CD4-positive, alpha-beta T cell treated with Interleukin-6 at 100 ng/mL for 8 hours (primary cell): ENCODE measurements at regions not wholly inside any gene's neighbourhood (a gene's known extent, or its start where the extent isn't known, plus 50 kb on each side); places are given as distances from the start of the nearest gene placed in this dataset.

ENCODE experiments used
- DNase-seq: peaks from one replicate; pipeline ENCODE4 v3.0.0-alpha.2; 2020; ENCODE audit warnings: mixed read lengths, low spot score

- no peak for DNase-seq
Observed at GRCh38 chr4:138021139-138021830, 220.9 kb downstream of the SLC7A11 start.

DNA sequence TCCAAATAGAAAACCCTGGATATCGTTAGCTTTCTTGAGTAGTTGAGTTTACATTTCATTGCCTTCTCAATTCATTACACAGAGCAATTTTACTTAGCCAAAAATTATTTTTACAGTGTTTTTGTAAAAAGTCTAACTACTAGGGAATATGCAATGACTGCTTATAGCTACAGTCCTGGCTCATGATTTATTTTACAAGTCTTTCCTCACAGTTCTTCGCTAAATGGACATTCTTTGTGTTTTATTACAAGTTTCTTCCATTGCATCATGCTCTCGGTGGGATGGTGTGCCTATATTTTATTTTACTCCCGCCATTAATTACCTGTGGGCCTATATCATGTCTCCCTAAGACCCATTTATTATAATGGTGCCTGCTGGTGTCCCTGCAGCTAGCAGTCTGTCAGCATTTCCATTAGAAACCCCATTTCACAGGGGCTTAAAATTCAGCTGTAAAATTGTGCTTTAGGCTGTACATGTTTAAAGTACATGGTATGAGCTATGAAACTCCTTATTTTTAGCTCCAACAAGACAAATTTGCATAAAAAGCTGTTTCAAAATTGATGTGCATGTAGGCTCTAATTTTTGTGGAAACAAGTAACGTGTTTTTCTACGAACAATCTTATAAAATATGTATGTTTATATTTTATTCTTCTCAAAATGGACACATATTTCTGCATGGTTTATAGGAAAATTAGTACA is 227.4 kb downstream of the SLC7A11 start:
- DNase-seq, result no peak

GRCh38 chr4:138013625-138014024 is 228.5 kb downstream of the SLC7A11 start:
- no peak for DNase-seq

GRCh38 chr4:138010639-138011038 is 231.5 kb downstream of the SLC7A11 start:
- no peak for DNase-seq

DNA sequence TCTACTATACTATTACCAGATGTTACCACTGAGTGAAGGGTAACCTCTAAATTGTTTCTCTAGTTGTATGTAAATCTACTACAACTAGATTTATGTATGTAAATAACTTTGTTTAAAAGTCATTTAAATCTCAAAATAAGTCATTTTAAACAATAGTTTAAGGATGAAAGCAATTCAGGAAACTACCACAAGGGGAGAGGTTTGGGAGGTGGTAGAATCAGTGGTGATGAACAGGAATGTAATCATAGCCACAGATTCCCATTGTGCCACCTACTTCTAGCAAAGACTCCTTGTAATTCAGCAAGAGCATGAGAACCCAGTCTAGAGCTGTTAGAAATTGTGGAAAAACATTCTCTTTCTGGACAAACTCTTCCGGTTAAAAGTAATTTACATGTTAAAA is 234.6 kb downstream of the SLC7A11 start:
- no peak for DNase-seq

GRCh38 chr4:138005486-138005885 is 236.7 kb downstream of the SLC7A11 start:
- no peak for DNase-seq

GRCh38 chr4:138003248-138003647 is 238.9 kb downstream of the SLC7A11 start:
- DNase-seq, result no peak

DNA sequence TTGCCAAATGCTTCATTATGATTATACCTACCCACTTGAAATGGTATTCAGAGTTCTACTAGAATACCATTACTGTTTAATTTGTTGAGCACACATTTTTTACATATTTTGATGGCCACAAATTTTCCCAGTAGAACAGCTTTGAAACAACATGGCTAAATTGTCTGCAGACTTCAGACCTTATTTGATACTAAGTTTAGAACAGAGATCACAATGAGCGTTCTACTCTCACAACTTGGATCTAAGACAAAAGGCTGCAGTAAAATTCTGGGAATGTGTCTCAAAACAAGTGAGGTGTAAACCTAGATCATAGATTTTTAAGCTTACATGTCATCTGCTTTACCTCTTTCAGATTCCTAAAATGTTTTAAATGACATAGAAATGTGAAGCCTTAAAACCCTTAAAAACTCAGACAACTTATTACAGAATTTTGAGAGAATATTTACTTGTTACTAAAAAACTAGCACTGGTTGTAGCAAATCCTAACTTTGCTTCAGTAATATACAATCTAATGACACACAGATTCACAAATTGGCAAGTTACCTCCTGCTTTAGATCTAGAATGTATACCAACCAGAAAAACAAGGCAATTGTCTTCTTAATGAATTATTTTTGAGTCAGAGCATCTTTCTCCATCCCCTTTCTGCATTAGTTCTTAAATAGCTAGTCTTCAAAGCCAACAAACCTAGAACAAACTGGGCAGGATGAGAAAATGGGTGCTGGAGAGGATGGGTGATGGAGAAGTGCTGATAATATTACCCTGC is 243.3 kb downstream of the SLC7A11 start:
- DNase-seq, result no peak

DNA sequence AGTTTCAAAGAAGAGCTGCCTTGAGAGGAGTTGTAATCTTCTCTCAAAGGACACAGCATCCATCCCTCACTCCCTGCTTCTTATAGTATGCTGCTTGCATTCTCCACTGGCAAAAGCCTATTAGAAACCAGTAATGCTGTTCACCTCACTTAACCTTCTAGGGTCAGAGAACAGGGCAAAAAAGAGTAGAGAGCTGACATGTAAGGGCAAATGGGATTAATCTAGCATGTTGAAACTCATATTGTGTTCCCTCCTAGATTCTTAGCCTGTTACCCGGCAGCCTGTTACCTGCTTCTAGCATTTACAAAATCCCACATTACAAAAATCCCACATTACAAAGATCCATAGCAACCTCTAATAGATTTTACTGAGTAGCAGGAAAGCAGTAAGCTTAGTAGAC is 244.7 kb downstream of the SLC7A11 start:
- DNase-seq, result no peak

GRCh38 chr4:137994853-137995252 is 247.3 kb downstream of the SLC7A11 start:
- no peak for DNase-seq

- no peak for DNase-seq
Observed at GRCh38 chr4:137993232-137993631, 248.9 kb downstream of the SLC7A11 start.

DNA sequence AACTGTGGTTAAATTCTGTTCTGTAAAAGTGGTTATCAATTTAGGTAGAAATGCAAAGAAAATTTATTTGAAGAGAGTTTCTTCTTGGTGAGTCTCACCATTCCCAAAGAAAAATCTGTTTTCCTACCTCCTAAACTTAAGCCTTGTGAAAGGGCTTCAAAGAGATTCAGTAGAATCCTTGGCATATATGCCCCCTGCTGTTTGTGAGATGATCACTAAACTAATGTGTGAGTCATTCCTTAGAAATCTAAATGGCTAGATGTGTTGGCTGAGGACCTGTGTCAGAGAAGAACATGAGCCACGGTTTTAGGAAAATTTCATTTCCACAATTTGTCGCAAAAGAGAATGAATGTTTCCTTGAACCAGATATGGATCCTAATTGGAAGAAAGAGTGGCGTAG is 260.9 kb downstream of the SLC7A11 start:
- DNase-seq, result no peak

GRCh38 chr4:137980641-137981040 is 261.5 kb downstream of the SLC7A11 start:
- no peak for DNase-seq

- no peak for DNase-seq
Observed at GRCh38 chr4:137979938-137980337, 262.2 kb downstream of the SLC7A11 start.

DNA sequence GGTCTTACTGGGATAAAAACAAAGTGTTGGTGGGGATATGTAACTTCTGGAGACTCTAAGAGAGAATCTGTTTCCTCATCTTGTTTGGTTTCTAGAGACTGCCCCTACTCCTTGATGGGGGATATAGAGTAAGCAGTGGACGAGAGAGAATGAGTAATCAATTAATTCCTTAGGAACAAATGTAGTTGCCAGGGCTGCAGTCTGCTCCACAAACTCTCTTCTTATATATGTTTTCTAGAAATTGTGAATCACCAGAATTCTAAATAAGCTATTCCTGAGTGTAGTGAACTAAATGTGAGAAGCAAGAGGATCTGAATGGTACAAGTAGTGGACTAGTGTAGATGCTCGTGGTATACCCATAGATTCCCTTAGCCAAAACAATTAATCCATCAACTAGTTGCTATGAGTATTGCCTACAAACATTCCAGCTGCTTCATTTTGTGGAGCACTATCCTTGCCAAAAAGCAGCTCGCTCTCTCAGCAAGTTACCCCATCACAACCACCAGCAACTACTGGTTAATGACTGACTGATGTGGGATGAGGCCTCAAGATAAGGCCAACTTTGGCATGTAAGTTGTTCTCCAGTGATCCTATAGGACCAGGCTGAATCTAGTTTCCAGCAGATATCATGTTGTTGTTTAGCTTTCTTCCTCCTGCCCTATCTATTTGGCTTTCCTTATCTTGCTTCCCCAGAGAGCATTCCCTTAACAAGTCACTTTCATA is 273.0 kb downstream of the SLC7A11 start:
- DNase-seq, result no peak

- no peak for DNase-seq
Observed at GRCh38 chr4:137967480-137968190, 274.5 kb downstream of the SLC7A11 start.

GRCh38 chr4:137966504-137966903 is 275.6 kb downstream of the SLC7A11 start:
- DNase-seq, result no peak

- no peak for DNase-seq
Observed at GRCh38 chr4:137961051-137961438, 281.1 kb downstream of the SLC7A11 start.

GRCh38 chr4:137960371-137961050 is 281.6 kb downstream of the SLC7A11 start:
- no peak for DNase-seq

DNA sequence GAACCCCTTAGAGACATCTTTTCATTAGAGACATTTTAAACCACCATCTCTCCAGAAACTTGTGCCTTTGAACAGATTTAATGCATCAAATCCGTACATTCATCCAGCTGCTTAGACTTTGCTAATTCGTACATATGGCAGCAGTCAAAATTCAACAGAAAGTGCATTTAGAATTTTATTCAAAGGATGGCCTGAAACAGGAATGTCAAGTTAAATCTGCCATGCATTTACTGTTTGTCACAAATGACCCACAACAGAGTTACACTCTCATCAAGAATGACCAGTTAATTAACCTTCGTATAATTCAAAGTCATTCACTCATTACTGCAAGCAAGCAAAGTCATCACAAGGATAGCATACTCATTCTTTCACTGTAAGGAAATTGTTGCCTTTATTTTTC is 284.3 kb downstream of the SLC7A11 start:
- DNase-seq, result no peak

DNA sequence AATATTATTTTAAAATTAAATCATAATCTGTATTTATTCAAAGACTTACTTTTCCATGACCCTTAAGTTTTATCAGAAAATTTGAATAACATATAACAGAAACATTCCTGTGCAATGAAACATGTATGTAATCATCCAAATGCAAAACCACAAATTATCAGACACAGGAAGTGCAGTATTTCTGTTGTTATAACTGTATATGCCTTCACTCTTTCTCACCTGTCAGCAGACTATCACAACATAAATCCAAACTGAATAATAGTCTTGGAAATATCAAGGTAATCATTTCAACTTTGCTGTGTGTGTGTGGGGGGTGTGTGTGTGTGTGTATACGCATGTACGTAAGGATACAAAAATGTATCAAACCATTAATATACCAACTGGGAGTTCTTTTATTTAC is 285.9 kb downstream of the SLC7A11 start:
- DNase-seq, result no peak
